Sciatic nerve (tissue), 2 donors: ENCODE measurements at regions not wholly inside any gene's neighbourhood (a gene's known extent, or its start where the extent isn't known, plus 50 kb on each side); places are given as distances from the start of the nearest gene placed in this dataset.

Experiments
- ATAC-seq: fragments of 200-7000 bp; cut with Tn5 transposase; one replicate; pipeline ENCODE4 v1.9.1; 2020; ENCODE audit warnings: mild to moderate bottlenecking, moderate library complexity
- DNase-seq: peaks from one replicate; pipeline ENCODE4 v3.0.0-alpha.2; 2020; ENCODE audit warnings: low spot score
- intact Hi-C: fragments of 100-400 bp; cut with DNase I; formaldehyde crosslinking; loops from one replicate; pipeline ENCODE4 v1.14.2; 2022
- donor health status: DM: no; HTN: no; CAD: no.
- donor health status: DM: no; HTN: no; CAD: no.

DNA sequence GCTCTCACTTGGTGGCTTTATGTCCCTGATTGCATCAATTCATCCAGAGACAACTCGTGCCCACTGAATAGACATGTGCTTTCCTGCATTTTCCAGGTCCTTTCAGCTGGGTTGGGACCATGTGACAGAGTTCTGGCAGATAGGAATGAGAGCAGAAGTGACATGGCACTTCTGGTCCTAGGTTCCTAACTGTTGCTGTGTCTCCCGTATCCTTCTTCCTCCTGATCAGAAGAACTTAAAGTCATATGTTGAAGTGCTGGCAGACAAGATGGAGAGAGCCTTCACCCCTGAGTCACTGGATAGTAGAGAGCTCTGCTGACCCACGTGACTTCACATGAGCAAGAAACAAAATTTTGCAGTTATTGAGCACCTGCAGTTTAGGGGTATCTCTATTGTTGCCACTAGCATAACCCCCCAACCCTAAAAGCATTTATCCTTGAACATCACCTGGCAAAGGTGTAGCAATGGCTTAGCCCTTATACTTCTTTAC is 80.0 kb downstream of the NREP start:
- no peak for DNase-seq

GRCh38 chr5:111676466-111676865 is 80.5 kb downstream of the NREP start:
- no peak for ATAC-seq
- intact Hi-C loops, result no loop called here
- DNase-seq, result no peak

More for the DNA sequence above, 80.0 kb downstream of the NREP start:
- ATAC-seq, result no peak
- intact Hi-C loops, result no loop called here

- DNase-seq (no peak), ATAC-seq (no peak)
- intact Hi-C loops, result no loop called here
These were observed 81.6 kb downstream of the NREP start for GRCh38 chr5:111675201-111675934.

GRCh38 chr5:111673891-111674626 is 82.9 kb downstream of the NREP start:
- intact Hi-C loops, result no loop called here
- DNase-seq (no peak), ATAC-seq (peak; percentile 57)

GRCh38 chr5:111672099-111672498 is 84.9 kb downstream of the NREP start:
- intact Hi-C loops, result no loop called here
- ATAC-seq, result no peak
- no peak for DNase-seq

- no peak for DNase-seq
- no peak for ATAC-seq
- intact Hi-C loops, result no loop called here
These were observed 86.0 kb downstream of the NREP start for GRCh38 chr5:111670826-111671492.

DNA sequence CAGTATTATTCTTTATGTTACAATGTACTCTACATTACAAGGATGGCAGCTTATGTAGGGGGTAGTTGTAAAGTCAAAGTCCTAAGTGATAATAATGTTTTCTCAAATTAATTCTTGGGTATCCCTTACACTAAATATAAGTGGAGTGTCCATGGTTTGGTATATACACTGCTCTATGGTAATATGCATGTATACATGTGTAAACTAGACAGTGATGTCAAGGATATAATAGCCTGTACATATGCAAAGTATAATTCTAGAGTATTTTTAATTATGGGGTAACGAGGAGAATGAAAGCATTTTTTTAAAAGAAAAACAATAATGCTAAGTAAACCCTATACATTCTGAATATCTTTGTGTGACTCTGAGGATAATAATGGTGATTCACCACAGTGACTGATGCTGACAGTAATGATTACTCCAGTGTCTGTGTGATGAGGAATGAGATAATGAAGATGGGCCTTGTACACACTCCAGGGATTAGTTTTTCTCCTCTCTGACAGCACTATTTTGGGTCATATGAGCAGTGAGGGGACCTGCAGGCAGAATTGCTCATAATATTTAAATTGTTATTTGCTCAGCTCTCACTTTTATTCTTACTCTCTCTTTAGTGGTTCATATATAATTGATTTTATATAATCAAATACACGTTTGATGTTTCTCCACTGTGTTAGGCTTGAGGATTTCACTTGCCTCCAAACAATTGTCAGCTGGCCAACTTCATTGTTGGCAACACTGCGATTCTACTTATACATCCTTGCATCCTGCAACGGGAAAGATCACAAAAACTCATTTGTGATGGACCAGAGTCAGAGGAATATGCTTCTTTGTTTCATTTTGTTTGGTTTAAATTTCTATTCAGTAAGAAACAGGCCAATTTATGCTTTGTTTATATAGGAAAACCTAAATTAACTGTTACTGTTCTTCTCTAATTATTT is 88.2 kb downstream of the NREP start:
- ATAC-seq (no peak), DNase-seq (no peak)
- intact Hi-C loops, result no loop called here

DNA sequence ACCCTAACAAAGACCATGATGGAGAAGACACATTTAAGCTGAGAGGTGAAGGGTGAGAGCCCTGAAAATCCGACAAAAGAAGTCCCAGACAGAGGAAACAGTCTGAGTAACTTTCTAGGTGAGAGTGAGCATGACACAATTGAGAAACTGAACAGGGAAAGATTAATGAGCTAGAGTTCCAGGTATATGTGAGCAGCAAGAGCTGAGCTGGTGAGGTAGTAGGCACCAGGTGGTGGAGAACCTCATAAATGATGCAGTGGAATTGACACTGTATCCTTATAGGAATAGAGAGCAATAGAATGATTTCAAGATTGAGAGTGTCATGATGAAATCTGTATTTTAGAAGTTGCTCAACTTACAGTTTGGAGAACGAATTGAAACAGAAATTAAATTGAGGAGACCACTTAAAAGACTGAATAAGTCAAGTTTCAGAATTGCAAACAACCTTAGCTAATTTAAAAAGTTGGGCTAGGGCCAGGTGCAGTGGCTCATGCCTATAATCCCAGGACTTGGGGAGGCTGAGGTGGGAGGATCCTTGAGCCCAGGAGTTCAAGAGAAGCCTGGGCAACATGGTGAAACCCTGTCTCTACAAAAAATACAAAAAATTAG is 89.8 kb downstream of the NREP start:
- intact Hi-C loops, result no loop called here
- ATAC-seq (no peak), DNase-seq (no peak)

DNA sequence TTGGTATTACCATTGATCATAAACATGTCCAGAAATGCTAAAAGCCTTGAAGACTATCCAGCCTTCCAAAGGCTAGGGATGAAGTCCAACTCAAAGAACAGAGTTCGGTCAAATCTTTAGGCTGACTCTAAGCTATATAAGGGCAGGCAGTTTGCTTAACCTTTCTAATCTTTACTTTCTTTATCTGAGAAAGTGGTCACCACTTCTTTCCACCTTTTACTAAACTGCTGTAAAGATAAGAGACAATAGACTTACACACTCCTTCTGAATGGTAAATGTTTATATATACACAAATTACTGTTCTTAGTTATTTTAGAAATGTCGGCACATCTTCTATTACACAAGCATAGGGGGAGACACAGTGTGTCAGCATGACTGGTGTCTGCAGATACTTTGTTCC is 100.4 kb downstream of the NREP start:
- intact Hi-C loops, result no loop called here
- DNase-seq (no peak), ATAC-seq (no peak)

DNA sequence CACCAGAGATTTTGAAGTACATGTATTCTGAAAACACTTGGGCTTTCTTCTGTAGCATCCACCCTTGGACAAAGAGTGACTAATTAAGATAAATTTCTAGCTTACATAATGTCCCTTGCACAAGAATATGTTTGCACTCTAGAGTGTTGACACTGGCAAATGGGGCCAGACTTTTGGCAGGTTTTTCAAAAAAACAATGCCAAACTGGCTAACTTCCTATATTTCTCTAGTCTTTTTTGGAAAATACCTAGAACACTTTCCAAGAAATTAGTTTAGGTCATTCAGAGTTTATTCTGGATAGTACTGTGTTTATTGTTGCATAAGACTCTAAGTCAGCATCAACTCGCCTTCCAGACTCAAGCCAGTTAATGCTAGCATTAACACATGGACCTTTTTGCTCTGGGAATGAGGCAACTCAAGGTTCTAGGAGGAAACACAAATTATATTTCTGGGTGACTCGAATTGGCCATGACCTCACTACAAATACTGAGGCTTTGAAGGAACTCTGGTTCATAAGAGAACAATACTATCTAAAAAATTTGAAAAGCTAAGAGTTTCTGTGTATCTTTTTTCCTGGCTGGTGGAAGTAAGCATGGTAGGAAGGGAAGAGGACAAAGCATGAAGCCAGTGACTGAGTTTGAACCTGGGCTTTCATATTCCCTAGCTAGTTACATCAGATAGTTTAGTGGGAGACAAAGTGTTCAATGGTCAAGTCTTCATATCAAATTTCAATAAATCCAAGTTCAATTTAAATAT is 101.6 kb downstream of the NREP start:
- no peak for DNase-seq
- intact Hi-C loops, result no loop called here
- ATAC-seq, result peak; percentile 97

DNA sequence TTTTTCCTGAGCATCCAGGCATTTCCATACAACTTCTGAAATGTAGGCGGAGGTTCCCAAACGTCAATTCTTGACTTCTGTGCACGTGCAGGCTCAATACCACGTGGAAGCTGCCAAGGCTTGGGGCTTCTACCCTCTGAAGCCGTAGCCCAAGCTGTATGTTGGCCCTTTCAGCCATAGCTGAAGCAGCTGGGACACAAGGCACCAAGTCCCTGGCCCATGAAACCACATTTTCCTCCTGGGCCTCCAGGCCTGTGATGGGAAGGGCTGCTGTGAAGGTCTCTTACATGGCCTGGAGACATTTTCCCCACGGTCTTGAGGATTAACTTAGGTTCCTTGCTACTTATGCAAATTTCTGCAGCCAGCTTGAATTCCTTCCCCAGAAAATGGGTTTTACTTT is 103.6 kb downstream of the NREP start:
- ATAC-seq (no peak), DNase-seq (no peak)
- intact Hi-C loops, result no loop called here

DNA sequence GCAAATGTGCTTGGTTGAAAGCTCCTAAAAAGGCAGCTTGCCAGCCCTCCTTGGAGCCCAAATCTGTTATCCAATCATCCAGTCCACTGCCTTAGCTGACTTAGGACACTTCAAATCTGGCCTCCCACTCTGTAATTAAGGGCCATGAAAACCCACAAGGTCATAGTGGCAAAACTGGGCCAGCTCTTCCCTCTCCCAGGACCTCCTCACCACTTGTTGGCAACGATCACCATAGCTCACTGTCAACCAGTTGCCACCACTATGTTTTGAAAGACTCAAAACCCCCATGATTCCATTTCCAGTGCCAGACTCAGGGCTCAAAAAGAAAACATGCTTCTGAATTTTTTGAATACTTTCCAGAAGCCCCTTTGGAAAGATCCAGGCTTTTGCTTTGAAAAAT is 107.5 kb downstream of the NREP start:
- intact Hi-C loops, result no loop called here
- DNase-seq (no peak), ATAC-seq (no peak)

GRCh38 chr5:111645303-111645838 is 111.6 kb downstream of the NREP start:
- intact Hi-C loops, result no loop called here
- ATAC-seq (no peak), DNase-seq (no peak)

GRCh38 chr5:111643499-111643898 is 113.5 kb downstream of the NREP start:
- DNase-seq (no peak), ATAC-seq (no peak)
- intact Hi-C loops, result no loop called here

- DNase-seq, result no peak
- intact Hi-C loops, result no loop called here
- ATAC-seq, result no peak
These were observed 115.3 kb downstream of the NREP start for GRCh38 chr5:111641533-111642233.

DNA sequence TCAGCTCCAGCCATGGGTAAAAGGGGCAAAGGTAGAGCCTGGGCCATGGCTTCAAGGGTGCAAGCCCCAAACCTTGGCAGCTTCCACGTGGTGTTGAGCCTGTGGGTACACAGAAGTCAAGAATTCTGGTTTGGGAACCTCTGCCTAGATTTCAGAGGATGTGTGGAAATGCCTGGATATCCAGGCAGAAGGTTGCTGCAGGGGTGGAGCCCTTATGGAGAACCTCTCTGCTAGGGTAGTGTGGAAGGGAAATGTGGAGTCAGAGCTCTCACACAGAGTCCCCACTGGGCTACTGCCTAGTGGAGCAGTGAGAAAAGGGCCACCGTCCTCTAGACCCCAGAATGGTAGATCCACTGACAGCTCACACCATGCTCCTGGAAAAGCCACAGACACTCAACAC is 117.1 kb downstream of the NREP start:
- no peak for DNase-seq
- intact Hi-C loops, result no loop called here
- no peak for ATAC-seq

- no peak for ATAC-seq
- intact Hi-C loops, result no loop called here
- DNase-seq, result no peak
These were observed 120.3 kb downstream of the NREP start for GRCh38 chr5:111636736-111637135.
